ENCODE measurements at regions not wholly inside any gene's neighbourhood (a gene's known extent, or its start where the extent isn't known, plus 50 kb on each side); places are given as distances from the start of the nearest gene placed in this dataset.

- no peaks in the 10 kb centered on the region for H3K79me2 ChIP-seq
- H3K27me3 ChIP-seq = no peaks in the 10 kb centered on the region
- H3K4me2 ChIP-seq = no peak overlapping the region
- DNase-seq (ENCODE audit: low spot score) = no peak
- no peak overlapping the region for H3K4me3 ChIP-seq
- no peak overlapping the region for H2AFZ ChIP-seq
- H3K4me1 ChIP-seq (ENCODE audit: insufficient read depth) = no peaks in the 10 kb centered on the region
- no peaks in the 10 kb centered on the region for H4K20me1 ChIP-seq (ENCODE audit: insufficient read depth, poor library complexity, severe bottlenecking)
- TF ChIP-seq EZH2 (IDR thresholded peaks at IDR 0.05; ENCODE audit: borderline replicate concordance) = no peak
- TF ChIP-seq EZH2phosphoT487 (IDR thresholded peaks at IDR 0.05; ENCODE audit: low read depth, severe bottlenecking, unreplicated experiment) = no peak
- no peak for TF ChIP-seq CTCF (IDR thresholded peaks at IDR 0.05; ENCODE audit: poor library complexity)
- no peaks in the 10 kb centered on the region for H3K9me2 ChIP-seq (replicated peaks; ENCODE audit: insufficient read depth)
- no peaks in the 10 kb centered on the region for H3K9me3 ChIP-seq (ENCODE audit: low read depth)
- no peaks in the 10 kb centered on the region for H3K36me3 ChIP-seq (replicated peaks; ENCODE audit: insufficient read depth, low read depth)
- H3K27ac ChIP-seq = no peak overlapping the region
- 68% methylated on average over 2 of the region's 2 CpGs for WGBS (ENCODE audit: low lambda C conversion rate, missing lambda C conversion rate)
Observed at GRCh38 chr15:55116636-55117035, 80.1 kb downstream of the RSL24D1 start.

GRCh38 chr15:55113736-55114135 is 83.0 kb downstream of the RSL24D1 start:
- no peaks in the 10 kb centered on the region for H3K79me2 ChIP-seq
- no peak overlapping the region for H3K27ac ChIP-seq
- no peak for TF ChIP-seq EZH2phosphoT487 (IDR thresholded peaks at IDR 0.05; ENCODE audit: low read depth, severe bottlenecking, unreplicated experiment)
- no peak for TF ChIP-seq CTCF (IDR thresholded peaks at IDR 0.05; ENCODE audit: poor library complexity)
- TF ChIP-seq EZH2 (IDR thresholded peaks at IDR 0.05; ENCODE audit: borderline replicate concordance) = no peak
- H4K20me1 ChIP-seq (ENCODE audit: insufficient read depth, poor library complexity, severe bottlenecking) = no peaks in the 10 kb centered on the region
- 64% methylated on average over 3 of the region's 3 CpGs for WGBS (ENCODE audit: low lambda C conversion rate, missing lambda C conversion rate)
- no peak for DNase-seq (ENCODE audit: low spot score)
- no peak overlapping the region for H3K4me2 ChIP-seq
- H2AFZ ChIP-seq = no peak overlapping the region
- no peaks in the 10 kb centered on the region for H3K9me2 ChIP-seq (replicated peaks; ENCODE audit: insufficient read depth)
- H3K4me1 ChIP-seq (ENCODE audit: insufficient read depth) = no peaks in the 10 kb centered on the region
- no peak overlapping the region for H3K4me3 ChIP-seq
- no peaks in the 10 kb centered on the region for H3K9me3 ChIP-seq (ENCODE audit: low read depth)
- H3K36me3 ChIP-seq (replicated peaks; ENCODE audit: insufficient read depth, low read depth) = no peaks in the 10 kb centered on the region
- no peaks in the 10 kb centered on the region for H3K27me3 ChIP-seq

- H3K36me3 ChIP-seq (replicated peaks; ENCODE audit: insufficient read depth, low read depth) = no peaks in the 10 kb centered on the region
- TF ChIP-seq EZH2phosphoT487 (IDR thresholded peaks at IDR 0.05; ENCODE audit: low read depth, severe bottlenecking, unreplicated experiment) (no peak), CTCF (IDR thresholded peaks at IDR 0.05; ENCODE audit: poor library complexity) (no peak), EZH2 (IDR thresholded peaks at IDR 0.05; ENCODE audit: borderline replicate concordance) (no peak)
- H3K79me2 ChIP-seq = no peaks in the 10 kb centered on the region
- 60% methylated on average over 1 of the region's 1 CpG for WGBS (ENCODE audit: low lambda C conversion rate, missing lambda C conversion rate)
- H3K27me3 ChIP-seq = no peaks in the 10 kb centered on the region
- no peak overlapping the region for H3K27ac ChIP-seq
- H3K9me3 ChIP-seq (ENCODE audit: low read depth) = no peaks in the 10 kb centered on the region
- no peaks in the 10 kb centered on the region for H3K9me2 ChIP-seq (replicated peaks; ENCODE audit: insufficient read depth)
- H4K20me1 ChIP-seq (ENCODE audit: insufficient read depth, poor library complexity, severe bottlenecking) = no peaks in the 10 kb centered on the region
- H3K4me2 ChIP-seq = no peak overlapping the region
- no peaks in the 10 kb centered on the region for H3K4me1 ChIP-seq (ENCODE audit: insufficient read depth)
- no peak for DNase-seq (ENCODE audit: low spot score)
- H2AFZ ChIP-seq = no peak overlapping the region
- no peak overlapping the region for H3K4me3 ChIP-seq
Observed at GRCh38 chr15:55112706-55113105, 84.0 kb downstream of the RSL24D1 start.

- TF ChIP-seq EZH2phosphoT487 (IDR thresholded peaks at IDR 0.05; ENCODE audit: low read depth, severe bottlenecking, unreplicated experiment) = no peak
- TF ChIP-seq CTCF (IDR thresholded peaks at IDR 0.05; ENCODE audit: poor library complexity) = no peak
- TF ChIP-seq EZH2 (IDR thresholded peaks at IDR 0.05; ENCODE audit: borderline replicate concordance) = no peak
- Histone ChIP-seq H4K20me1 (ENCODE audit: insufficient read depth, poor library complexity, severe bottlenecking) (no peaks in the 10 kb centered on the region), H3K4me2 (no peak overlapping the region), H3K27me3 (no peaks in the 10 kb centered on the region), H3K9me2 (replicated peaks; ENCODE audit: insufficient read depth) (no peaks in the 10 kb centered on the region), H2AFZ (no peak overlapping the region), H3K4me3 (no peak overlapping the region), H3K27ac (no peak overlapping the region), H3K9me3 (ENCODE audit: low read depth) (no peaks in the 10 kb centered on the region), H3K36me3 (replicated peaks; ENCODE audit: insufficient read depth, low read depth) (no peaks in the 10 kb centered on the region), H3K79me2 (no peaks in the 10 kb centered on the region), H3K4me1 (ENCODE audit: insufficient read depth) (no peaks in the 10 kb centered on the region)
- 20% methylated on average over 3 of the region's 3 CpGs for WGBS (ENCODE audit: low lambda C conversion rate, missing lambda C conversion rate)
- DNase-seq (ENCODE audit: low spot score) = no peak
Observed at GRCh38 chr15:55110446-55110845, 86.3 kb downstream of the RSL24D1 start.

All from hepatocyte (in vitro differentiated cells).